ENCODE measurements at regions not wholly inside any gene's neighbourhood (a gene's known extent, or its start where the extent isn't known, plus 50 kb on each side); places are given as distances from the start of the nearest gene placed in this dataset.

GRCh38 chr3:62955126-62955525, 79.9 kb upstream of the CADPS start:
- FAIRE-seq = no peak
- WGBS, 2 donors = 47 to 67% methylated on average over 4 of the region's 4 CpGs

GRCh38 chr3:62956411-62956810, 81.2 kb upstream of the CADPS start:
- 38 to 41% methylated on average over 2 of the region's 2 CpGs for WGBS, 2 donors
- Histone ChIP-seq H3K4me1 (no peaks in the 10 kb centered on the region), H3K4me3 (no peak overlapping the region), H3K27ac (no peak overlapping the region), H3K27me3 (no peaks in the 10 kb centered on the region), H3K9me3 (no peaks in the 10 kb centered on the region), H3K36me3 (no peaks in the 10 kb centered on the region)
- intact Hi-C loops (cut with DNase I) = no loop called here
- FAIRE-seq (no peak), ATAC-seq (no peak), DNase-seq (no peak)
- TF ChIP-seq, protein P1, sequence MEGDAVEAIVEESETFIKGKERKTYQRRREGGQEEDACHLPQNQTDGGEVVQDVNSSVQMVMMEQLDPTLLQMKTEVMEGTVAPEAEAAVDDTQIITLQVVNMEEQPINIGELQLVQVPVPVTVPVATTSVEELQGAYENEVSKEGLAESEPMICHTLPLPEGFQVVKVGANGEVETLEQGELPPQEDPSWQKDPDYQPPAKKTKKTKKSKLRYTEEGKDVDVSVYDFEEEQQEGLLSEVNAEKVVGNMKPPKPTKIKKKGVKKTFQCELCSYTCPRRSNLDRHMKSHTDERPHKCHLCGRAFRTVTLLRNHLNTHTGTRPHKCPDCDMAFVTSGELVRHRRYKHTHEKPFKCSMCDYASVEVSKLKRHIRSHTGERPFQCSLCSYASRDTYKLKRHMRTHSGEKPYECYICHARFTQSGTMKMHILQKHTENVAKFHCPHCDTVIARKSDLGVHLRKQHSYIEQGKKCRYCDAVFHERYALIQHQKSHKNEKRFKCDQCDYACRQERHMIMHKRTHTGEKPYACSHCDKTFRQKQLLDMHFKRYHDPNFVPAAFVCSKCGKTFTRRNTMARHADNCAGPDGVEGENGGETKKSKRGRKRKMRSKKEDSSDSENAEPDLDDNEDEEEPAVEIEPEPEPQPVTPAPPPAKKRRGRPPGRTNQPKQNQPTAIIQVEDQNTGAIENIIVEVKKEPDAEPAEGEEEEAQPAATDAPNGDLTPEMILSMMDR (IDR thresholded peaks at IDR 0.05) = no peak

More at GRCh38 chr3:62955126-62955525, 79.9 kb upstream of the CADPS start:
- DNase-seq (no peak), ATAC-seq (no peak)
- H3K36me3 ChIP-seq = no peaks in the 10 kb centered on the region
- no peak overlapping the region for H3K27ac ChIP-seq
- TF ChIP-seq, protein P1 (IDR thresholded peaks at IDR 0.05) = no peak
- no peaks in the 10 kb centered on the region for H3K9me3 ChIP-seq
- H3K4me1 ChIP-seq = no peaks in the 10 kb centered on the region
- no peak overlapping the region for H3K4me3 ChIP-seq
- intact Hi-C loops (cut with DNase I) = no loop called here
- no peaks in the 10 kb centered on the region for H3K27me3 ChIP-seq

DNA sequence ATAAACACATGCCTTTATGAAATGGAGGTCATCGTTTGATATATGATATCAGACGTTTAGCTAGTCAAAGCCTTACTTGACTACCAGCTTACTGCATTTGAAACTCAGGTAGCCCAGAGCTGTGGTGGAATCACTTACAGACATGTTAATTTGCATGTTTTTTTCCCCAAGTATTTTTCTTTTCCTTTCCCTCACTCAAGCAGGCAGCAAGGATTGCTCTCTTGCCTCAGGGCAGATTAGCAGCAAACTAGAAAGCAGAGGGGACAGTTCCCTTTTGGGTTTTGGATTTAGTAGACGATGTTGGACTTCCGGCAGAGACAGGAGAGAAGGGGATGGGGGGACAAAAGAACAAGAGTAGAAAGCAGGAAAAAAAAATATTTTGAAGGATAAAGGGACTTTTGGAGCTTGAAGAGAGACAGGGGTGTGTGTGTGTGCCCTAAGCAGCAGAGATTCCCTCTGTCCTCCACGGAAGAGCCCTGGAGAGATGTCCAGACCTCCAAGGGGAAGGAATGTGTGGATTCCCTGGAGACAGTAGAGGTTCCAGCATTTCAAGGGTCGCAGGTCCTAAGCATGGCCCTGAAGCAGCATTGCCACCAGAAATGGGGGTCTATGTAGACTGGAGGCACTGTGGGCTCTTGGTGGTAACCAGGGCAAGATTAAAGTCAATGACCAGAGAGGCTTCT, 86.8 kb upstream of the CADPS start:
- no peak overlapping the region for H3K4me3 ChIP-seq
- no peak for DNase-seq
- H3K9me3 ChIP-seq = no peaks in the 10 kb centered on the region
- no peak for ATAC-seq
- H3K27ac ChIP-seq = no peak overlapping the region
- no peaks in the 10 kb centered on the region for H3K4me1 ChIP-seq
- TF ChIP-seq, protein P1 (IDR thresholded peaks at IDR 0.05) = no peak
- H3K27me3 ChIP-seq = no peaks in the 10 kb centered on the region
- no peak for FAIRE-seq
- WGBS, 2 donors = 54 to 68% methylated on average over 6 of the region's 6 CpGs
- intact Hi-C loops (cut with DNase I) = no loop called here
- H3K36me3 ChIP-seq = no peaks in the 10 kb centered on the region

- ATAC-seq (no peak), DNase-seq (no peak), FAIRE-seq (no peak)
- no peak overlapping the region for H3K4me3 ChIP-seq
- H3K9me3 ChIP-seq = no peaks in the 10 kb centered on the region
- H3K27ac ChIP-seq = no peak overlapping the region
- no peaks in the 10 kb centered on the region for H3K4me1 ChIP-seq
- 10 to 21% methylated on average over 1 of the region's 1 CpG for WGBS, 2 donors
- H3K36me3 ChIP-seq = no peaks in the 10 kb centered on the region
- TF ChIP-seq, protein P1 (IDR thresholded peaks at IDR 0.05) = no peak
- H3K27me3 ChIP-seq = no peaks in the 10 kb centered on the region
- intact Hi-C loops (cut with DNase I) = no loop called here
Observed at GRCh38 chr3:62962714-62963113, 87.5 kb upstream of the CADPS start.

DNA sequence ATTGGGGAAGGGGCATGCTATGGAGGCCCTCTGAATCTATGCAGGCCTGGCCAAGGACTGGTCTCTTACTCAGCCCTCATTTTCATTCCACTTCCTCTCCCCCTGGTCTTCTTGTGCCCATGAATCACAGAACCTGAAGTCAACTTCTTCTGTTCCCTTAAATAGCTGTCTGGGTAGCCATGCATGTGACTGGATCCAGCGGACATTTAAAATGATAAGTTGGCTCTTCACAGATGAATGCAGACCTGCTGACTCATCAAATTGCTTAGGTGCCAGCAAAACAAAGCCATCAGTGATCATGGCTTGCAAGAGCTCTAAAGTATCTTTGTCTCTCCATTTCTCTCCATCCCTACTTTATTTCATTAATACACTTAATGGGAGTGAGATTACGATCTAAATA, 90.1 kb upstream of the CADPS start:
- H3K27me3 ChIP-seq = no peaks in the 10 kb centered on the region
- no peak overlapping the region for H3K4me3 ChIP-seq
- no peak for ATAC-seq
- no peak overlapping the region for H3K27ac ChIP-seq
- H3K9me3 ChIP-seq = no peaks in the 10 kb centered on the region
- no peaks in the 10 kb centered on the region for H3K4me1 ChIP-seq
- TF ChIP-seq, protein P1 (IDR thresholded peaks at IDR 0.05) = no peak
- H3K36me3 ChIP-seq = no peaks in the 10 kb centered on the region
- intact Hi-C loops (cut with DNase I) = no loop called here
- 84 to 91% methylated on average over 2 of the region's 2 CpGs for WGBS, 2 donors
- DNase-seq = no peak
- no peak for FAIRE-seq

Data from pancreas (tissue), 10 donors.